ENCODE measurements at regions not wholly inside any gene's neighbourhood (a gene's known extent, or its start where the extent isn't known, plus 50 kb on each side); places are given as distances from the start of the nearest gene placed in this dataset.

- no CpG with 5 or more reads among the region's 4 CpGs for WGBS, 2 donors (ENCODE audit: extremely low coverage in 2 of 2, insufficient read length in 2 of 2, insufficient replicate concordance in 1 of 2)
- Histone ChIP-seq H3K18ac (ENCODE audit: low read length) (no peak overlapping the region), H2BK15ac (ENCODE audit: low read length) (no peak overlapping the region), H2AFZ (ENCODE audit: low read length) (no peak overlapping the region), H3K27ac (replicated peaks; ENCODE audit: low read length) (no peak overlapping the region), H3K9ac (ENCODE audit: low read depth, low read length, poor library complexity) (no peak overlapping the region), H3K27me3 (ENCODE audit: control insufficient read depth in 3 of 3, insufficient read depth in 3 of 3, low read depth in 1 of 3, low read length in 3 of 3) (peaks cover 0 to 44% (median 21%) of the 10 kb centered on the region in 3 experiments), H3K9me3 (replicated peaks in 1 of 2; ENCODE audit: control insufficient read depth in 2 of 2, insufficient read depth in 1 of 2, low read depth in 1 of 2, low read length in 2 of 2) (peaks cover 0 to 4% of the 10 kb centered on the region in 2 donors), H3K4me3 (ENCODE audit: low read length in 2 of 2) (no peak overlapping the region), H4K8ac (ENCODE audit: low read depth, low read length) (no peak overlapping the region), H3K36me3 (replicated peaks in 1 of 2; ENCODE audit: control insufficient read depth in 2 of 2, insufficient read depth in 2 of 2, low read length in 2 of 2) (no peaks in the 10 kb centered on the region), H2BK5ac (ENCODE audit: low read length) (no peak overlapping the region), H3K23ac (ENCODE audit: low read depth, low read length, poor library complexity) (no peak overlapping the region), H3K79me1 (ENCODE audit: low read depth, low read length) (no peaks in the 10 kb centered on the region), H3K4me2 (ENCODE audit: insufficient read depth, low read length, poor library complexity, severe bottlenecking) (no peak overlapping the region), H3K14ac (ENCODE audit: low read length) (no peak overlapping the region), H2BK12ac (ENCODE audit: low read length) (no peak overlapping the region), H3K4ac (ENCODE audit: low read length) (no peak overlapping the region), H2AK5ac (ENCODE audit: low read depth, low read length) (no peak overlapping the region), H2BK120ac (ENCODE audit: low read depth, low read length) (no peak overlapping the region), H3K4me1 (ENCODE audit: control insufficient read depth in 2 of 2, insufficient read depth in 1 of 2, low read depth in 1 of 2, low read length in 2 of 2) (peaks cover 6% of the 10 kb centered on the region in 2 donors), H4K91ac (ENCODE audit: low read depth, low read length, poor library complexity) (no peak overlapping the region)
- DNase-seq (ENCODE audit: low spot score), result no peak
These were observed 127.9 kb downstream of the IRX5 start for GRCh38 chr16:55058576-55058975.

DNA sequence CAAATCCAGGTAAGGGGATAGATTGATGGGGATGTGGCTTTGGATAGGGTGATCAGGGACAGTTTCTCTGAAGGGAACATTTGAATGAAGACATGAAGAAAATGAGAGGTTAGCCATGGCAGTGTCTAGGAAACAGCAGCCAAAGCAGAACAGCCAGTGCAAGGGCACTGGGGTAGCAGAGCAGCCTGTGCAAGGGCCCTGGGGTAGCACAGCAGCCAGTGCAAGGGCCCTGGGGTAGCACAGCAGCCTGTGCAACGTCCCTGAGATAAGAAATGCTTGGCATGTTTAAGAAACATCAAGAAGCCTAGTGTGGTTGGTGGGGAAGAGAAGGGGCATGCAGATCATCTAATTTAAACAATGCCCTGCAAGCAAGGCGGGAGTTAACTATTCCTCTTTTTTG, 128.5 kb downstream of the IRX5 start:
- no peak overlapping the region for H2BK15ac ChIP-seq (ENCODE audit: low read length)
- no peak overlapping the region for H3K9ac ChIP-seq (ENCODE audit: low read depth, low read length, poor library complexity)
- no peak overlapping the region for H3K18ac ChIP-seq (ENCODE audit: low read length)
- no peak overlapping the region for H3K27ac ChIP-seq (replicated peaks; ENCODE audit: low read length)
- no peak overlapping the region for H3K4me2 ChIP-seq (ENCODE audit: insufficient read depth, low read length, poor library complexity, severe bottlenecking)
- H3K4me3 ChIP-seq (ENCODE audit: low read length in 2 of 2), result no peak overlapping the region
- no CpG with 5 or more reads among the region's 2 CpGs for WGBS, 2 donors (ENCODE audit: extremely low coverage in 2 of 2, insufficient read length in 2 of 2, insufficient replicate concordance in 1 of 2)
- H4K8ac ChIP-seq (ENCODE audit: low read depth, low read length), result no peak overlapping the region
- peaks cover 6% of the 10 kb centered on the region in 2 donors for H3K4me1 ChIP-seq (ENCODE audit: control insufficient read depth in 2 of 2, insufficient read depth in 1 of 2, low read depth in 1 of 2, low read length in 2 of 2)
- H2BK12ac ChIP-seq (ENCODE audit: low read length), result no peak overlapping the region
- H3K36me3 ChIP-seq (replicated peaks in 1 of 2; ENCODE audit: control insufficient read depth in 2 of 2, insufficient read depth in 2 of 2, low read length in 2 of 2), result no peaks in the 10 kb centered on the region
- H3K4ac ChIP-seq (ENCODE audit: low read length), result no peak overlapping the region
- no peak overlapping the region for H2AK5ac ChIP-seq (ENCODE audit: low read depth, low read length)
- no peak for DNase-seq (ENCODE audit: low spot score)
- no peak overlapping the region for H3K23ac ChIP-seq (ENCODE audit: low read depth, low read length, poor library complexity)
- no peak overlapping the region for H4K91ac ChIP-seq (ENCODE audit: low read depth, low read length, poor library complexity)
- H2BK5ac ChIP-seq (ENCODE audit: low read length), result no peak overlapping the region
- peaks cover 0 to 4% of the 10 kb centered on the region in 2 donors for H3K9me3 ChIP-seq (replicated peaks in 1 of 2; ENCODE audit: control insufficient read depth in 2 of 2, insufficient read depth in 1 of 2, low read depth in 1 of 2, low read length in 2 of 2)
- H3K27me3 ChIP-seq (ENCODE audit: control insufficient read depth in 3 of 3, insufficient read depth in 3 of 3, low read depth in 1 of 3, low read length in 3 of 3), result peaks cover 0 to 44% (median 21%) of the 10 kb centered on the region in 3 experiments
- H3K14ac ChIP-seq (ENCODE audit: low read length), result no peak overlapping the region
- no peaks in the 10 kb centered on the region for H3K79me1 ChIP-seq (ENCODE audit: low read depth, low read length)
- H2AFZ ChIP-seq (ENCODE audit: low read length), result no peak overlapping the region
- no peak overlapping the region for H2BK120ac ChIP-seq (ENCODE audit: low read depth, low read length)

DNA sequence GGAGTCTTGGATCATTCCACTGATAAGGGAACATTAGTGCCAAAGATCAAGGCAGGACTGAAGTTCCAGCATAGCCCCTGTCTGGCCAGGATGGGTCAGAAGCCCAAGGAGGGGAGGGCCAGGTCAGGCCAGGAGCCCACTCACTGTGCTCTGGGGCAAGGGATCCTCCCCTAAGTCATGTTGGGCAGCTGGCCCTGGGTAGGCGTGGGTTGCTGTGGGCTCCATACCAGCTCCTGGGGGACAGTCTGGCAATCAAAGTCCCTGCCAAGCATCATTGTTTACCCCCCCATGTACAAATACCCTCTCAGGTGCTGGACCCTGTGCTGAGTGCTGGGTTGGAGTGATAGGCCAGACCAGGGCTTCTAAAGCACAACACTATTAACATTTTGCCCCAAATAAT, 130.5 kb downstream of the IRX5 start:
- Histone ChIP-seq H2BK120ac (ENCODE audit: low read depth, low read length) (no peak overlapping the region), H3K9me3 (replicated peaks in 1 of 2; ENCODE audit: control insufficient read depth in 2 of 2, insufficient read depth in 1 of 2, low read depth in 1 of 2, low read length in 2 of 2) (peaks cover 0 to 2% of the 10 kb centered on the region in 2 donors), H3K14ac (ENCODE audit: low read length) (no peak overlapping the region), H3K4me2 (ENCODE audit: insufficient read depth, low read length, poor library complexity, severe bottlenecking) (no peak overlapping the region), H2BK15ac (ENCODE audit: low read length) (no peak overlapping the region), H3K18ac (ENCODE audit: low read length) (no peak overlapping the region), H2BK5ac (ENCODE audit: low read length) (no peak overlapping the region), H3K27ac (replicated peaks; ENCODE audit: low read length) (no peak overlapping the region), H2AK5ac (ENCODE audit: low read depth, low read length) (peak overlapping the region; percentile 18), H3K23ac (ENCODE audit: low read depth, low read length, poor library complexity) (no peak overlapping the region), H4K8ac (ENCODE audit: low read depth, low read length) (no peak overlapping the region), H2AFZ (ENCODE audit: low read length) (no peak overlapping the region), H3K4me3 (ENCODE audit: low read length in 2 of 2) (no peak overlapping the region), H3K36me3 (replicated peaks in 1 of 2; ENCODE audit: control insufficient read depth in 2 of 2, insufficient read depth in 2 of 2, low read length in 2 of 2) (no peaks in the 10 kb centered on the region), H2BK12ac (ENCODE audit: low read length) (no peak overlapping the region), H3K4me1 (ENCODE audit: control insufficient read depth in 2 of 2, insufficient read depth in 1 of 2, low read depth in 1 of 2, low read length in 2 of 2) (peaks cover 6% of the 10 kb centered on the region in 2 donors), H3K79me1 (ENCODE audit: low read depth, low read length) (no peaks in the 10 kb centered on the region), H3K4ac (ENCODE audit: low read length) (no peak overlapping the region), H4K91ac (ENCODE audit: low read depth, low read length, poor library complexity) (no peak overlapping the region), H3K27me3 (ENCODE audit: control insufficient read depth in 3 of 3, insufficient read depth in 3 of 3, low read depth in 1 of 3, low read length in 3 of 3) (peaks cover 0 to 33% (median 17%) of the 10 kb centered on the region in 3 experiments), H3K9ac (ENCODE audit: low read depth, low read length, poor library complexity) (no peak overlapping the region)
- DNase-seq (ENCODE audit: low spot score), result no peak
- no CpG with 5 or more reads among the region's 1 CpG for WGBS, 2 donors (ENCODE audit: extremely low coverage in 2 of 2, insufficient read length in 2 of 2, insufficient replicate concordance in 1 of 2)

DNA sequence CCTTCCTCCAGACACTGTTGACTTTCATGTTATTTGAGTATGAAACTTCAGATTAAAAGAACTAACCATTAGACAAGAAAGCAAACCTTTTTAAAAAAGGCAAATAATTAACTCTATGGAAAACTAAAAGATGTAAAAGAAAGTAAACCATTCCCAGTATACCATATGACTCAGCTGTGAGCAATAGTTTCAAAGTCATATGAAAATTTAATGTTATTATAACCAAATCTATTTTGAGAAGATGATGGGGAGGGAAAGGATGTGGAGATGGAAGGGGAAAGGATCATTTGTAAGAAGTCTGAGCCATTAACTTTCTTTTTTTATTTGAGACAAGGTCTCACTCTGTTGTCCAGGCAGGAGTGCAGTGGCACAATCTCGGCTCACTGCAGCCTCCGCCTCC, 131.8 kb downstream of the IRX5 start:
- Histone ChIP-seq H3K4ac (ENCODE audit: low read length) (no peak overlapping the region), H3K4me1 (ENCODE audit: control insufficient read depth in 2 of 2, insufficient read depth in 1 of 2, low read depth in 1 of 2, low read length in 2 of 2) (no peaks in the 10 kb centered on the region), H2AK5ac (ENCODE audit: low read depth, low read length) (no peak overlapping the region), H3K18ac (ENCODE audit: low read length) (no peak overlapping the region), H4K8ac (ENCODE audit: low read depth, low read length) (no peak overlapping the region), H3K4me3 (ENCODE audit: low read length in 2 of 2) (no peak overlapping the region), H2BK12ac (ENCODE audit: low read length) (no peak overlapping the region), H3K14ac (ENCODE audit: low read length) (no peak overlapping the region), H3K9me3 (replicated peaks in 1 of 2; ENCODE audit: control insufficient read depth in 2 of 2, insufficient read depth in 1 of 2, low read depth in 1 of 2, low read length in 2 of 2) (no peaks in the 10 kb centered on the region), H3K36me3 (replicated peaks in 1 of 2; ENCODE audit: control insufficient read depth in 2 of 2, insufficient read depth in 2 of 2, low read length in 2 of 2) (no peaks in the 10 kb centered on the region), H3K4me2 (ENCODE audit: insufficient read depth, low read length, poor library complexity, severe bottlenecking) (no peak overlapping the region), H3K27ac (replicated peaks; ENCODE audit: low read length) (no peak overlapping the region), H4K91ac (ENCODE audit: low read depth, low read length, poor library complexity) (no peak overlapping the region), H2BK5ac (ENCODE audit: low read length) (no peak overlapping the region), H2BK15ac (ENCODE audit: low read length) (no peak overlapping the region), H3K23ac (ENCODE audit: low read depth, low read length, poor library complexity) (no peak overlapping the region), H3K9ac (ENCODE audit: low read depth, low read length, poor library complexity) (no peak overlapping the region), H2BK120ac (ENCODE audit: low read depth, low read length) (no peak overlapping the region), H3K27me3 (ENCODE audit: control insufficient read depth in 3 of 3, insufficient read depth in 3 of 3, low read depth in 1 of 3, low read length in 3 of 3) (peaks cover 0 to 21% (median 9%) of the 10 kb centered on the region in 3 experiments), H3K79me1 (ENCODE audit: low read depth, low read length) (no peaks in the 10 kb centered on the region), H2AFZ (ENCODE audit: low read length) (no peak overlapping the region)
- no peak for DNase-seq (ENCODE audit: low spot score)
- WGBS, 2 donors (ENCODE audit: extremely low coverage in 2 of 2, insufficient read length in 2 of 2, insufficient replicate concordance in 1 of 2), result no CpG with 5 or more reads among the region's 2 CpGs
